ENCODE measurements at regions not wholly inside any gene's neighbourhood (a gene's known extent, or its start where the extent isn't known, plus 50 kb on each side); places are given as distances from the start of the nearest gene placed in this dataset.

DNA sequence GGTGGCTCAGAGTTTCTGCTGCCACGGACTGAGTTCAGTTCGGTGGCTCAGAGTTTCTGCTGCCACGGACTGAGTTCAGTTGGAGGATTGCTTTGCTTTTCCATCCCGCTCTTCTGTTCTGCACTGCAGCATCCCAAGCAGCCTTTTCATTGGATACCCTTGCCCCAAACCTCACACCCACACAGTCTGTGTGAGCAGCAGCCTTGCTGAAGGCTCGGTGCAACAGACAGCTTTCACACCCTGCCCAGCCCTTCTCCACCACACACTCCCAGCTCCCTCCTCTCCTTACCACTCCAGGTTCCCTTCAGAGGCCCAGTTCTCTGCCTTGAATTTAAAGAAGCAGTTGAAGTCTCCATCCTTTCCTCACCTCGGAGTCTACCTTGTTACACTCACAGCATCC is 52.5 kb upstream of the CHD6 start:
- no peak for DNase-seq (ENCODE audit: low read depth in 2 of 2)

- DNase-seq (ENCODE audit: low read depth in 2 of 2), result no peak
Observed at GRCh38 chr20:41669708-41670263, 51.6 kb upstream of the CHD6 start.

- no peak for DNase-seq (ENCODE audit: low read depth in 2 of 2)
Observed at GRCh38 chr20:41668057-41668749, 50.0 kb upstream of the CHD6 start.
